ENCODE measurements at regions not wholly inside any gene's neighbourhood (a gene's known extent, or its start where the extent isn't known, plus 50 kb on each side); places are given as distances from the start of the nearest gene placed in this dataset.

DNA sequence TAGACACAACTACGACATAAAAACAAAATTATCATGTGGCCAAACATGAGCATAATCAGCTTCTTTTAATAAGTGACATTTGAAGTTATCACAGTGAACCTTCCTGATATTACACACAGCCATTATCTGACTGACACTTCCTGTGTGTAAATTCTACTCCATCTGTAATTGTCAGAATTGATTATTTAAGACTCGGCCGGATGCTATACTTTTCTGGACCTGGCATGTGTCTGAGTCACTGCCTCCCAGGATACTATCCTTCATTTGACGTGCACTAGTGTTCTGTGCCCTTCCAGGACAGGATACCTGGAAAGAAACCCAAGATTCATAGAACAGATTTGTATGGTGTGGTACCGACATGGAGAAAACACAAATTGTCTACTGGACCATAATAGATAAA is 242.0 kb downstream of the HS3ST3A1 start:
- Histone ChIP-seq H3K27me3 (ENCODE audit: insufficient read depth, low read depth) (no peaks in the 10 kb centered on the region), H3K4me2 (no peak overlapping the region), H3K36me3 (ENCODE audit: insufficient read depth) (no peaks in the 10 kb centered on the region), H3K27ac (no peak overlapping the region), H3K4me3 (IDR thresholded peaks at IDR 0.05; ENCODE audit: insufficient read depth, low read depth, low read length) (no peak overlapping the region), H4K20me1 (ENCODE audit: insufficient read depth) (no peaks in the 10 kb centered on the region), H3K4me1 (ENCODE audit: low read depth, poor library complexity, severe bottlenecking) (no peaks in the 10 kb centered on the region), H3K9ac (no peak overlapping the region), H3K79me2 (ENCODE audit: insufficient read depth, low read depth) (no peaks in the 10 kb centered on the region), H2AFZ (ENCODE audit: low read depth) (no peak overlapping the region)
- TF ChIP-seq, protein P1, sequence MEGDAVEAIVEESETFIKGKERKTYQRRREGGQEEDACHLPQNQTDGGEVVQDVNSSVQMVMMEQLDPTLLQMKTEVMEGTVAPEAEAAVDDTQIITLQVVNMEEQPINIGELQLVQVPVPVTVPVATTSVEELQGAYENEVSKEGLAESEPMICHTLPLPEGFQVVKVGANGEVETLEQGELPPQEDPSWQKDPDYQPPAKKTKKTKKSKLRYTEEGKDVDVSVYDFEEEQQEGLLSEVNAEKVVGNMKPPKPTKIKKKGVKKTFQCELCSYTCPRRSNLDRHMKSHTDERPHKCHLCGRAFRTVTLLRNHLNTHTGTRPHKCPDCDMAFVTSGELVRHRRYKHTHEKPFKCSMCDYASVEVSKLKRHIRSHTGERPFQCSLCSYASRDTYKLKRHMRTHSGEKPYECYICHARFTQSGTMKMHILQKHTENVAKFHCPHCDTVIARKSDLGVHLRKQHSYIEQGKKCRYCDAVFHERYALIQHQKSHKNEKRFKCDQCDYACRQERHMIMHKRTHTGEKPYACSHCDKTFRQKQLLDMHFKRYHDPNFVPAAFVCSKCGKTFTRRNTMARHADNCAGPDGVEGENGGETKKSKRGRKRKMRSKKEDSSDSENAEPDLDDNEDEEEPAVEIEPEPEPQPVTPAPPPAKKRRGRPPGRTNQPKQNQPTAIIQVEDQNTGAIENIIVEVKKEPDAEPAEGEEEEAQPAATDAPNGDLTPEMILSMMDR (conservative IDR thresholded peaks at IDR 0.05; ENCODE audit: low read depth, low read length): no peak

DNA sequence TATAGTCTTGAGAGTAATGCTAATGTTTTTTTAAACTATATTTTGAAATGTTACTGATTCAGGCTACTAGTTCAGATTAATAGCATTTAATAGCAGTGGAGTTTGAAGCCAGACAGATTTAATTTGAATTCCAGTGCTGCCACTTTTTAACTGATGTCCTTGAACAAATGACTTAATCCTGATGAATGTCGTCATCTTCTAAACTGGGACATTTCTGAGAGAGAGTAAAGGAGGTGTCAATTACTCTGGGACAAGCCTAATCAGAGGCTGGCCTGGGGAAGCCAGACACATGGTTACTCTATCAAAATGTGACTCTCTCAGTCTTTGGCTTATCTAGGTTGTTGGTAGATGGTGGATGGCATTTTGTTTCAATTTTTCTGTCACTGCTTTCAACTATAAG is 246.7 kb downstream of the HS3ST3A1 start:
- Histone ChIP-seq H4K20me1 (ENCODE audit: insufficient read depth) (no peaks in the 10 kb centered on the region), H3K4me3 (IDR thresholded peaks at IDR 0.05; ENCODE audit: insufficient read depth, low read depth, low read length) (no peak overlapping the region), H3K4me2 (no peak overlapping the region), H3K36me3 (ENCODE audit: insufficient read depth) (no peaks in the 10 kb centered on the region), H3K9ac (no peak overlapping the region), H3K79me2 (ENCODE audit: insufficient read depth, low read depth) (no peaks in the 10 kb centered on the region), H3K27me3 (ENCODE audit: insufficient read depth, low read depth) (no peaks in the 10 kb centered on the region), H3K27ac (no peak overlapping the region), H3K4me1 (ENCODE audit: low read depth, poor library complexity, severe bottlenecking) (no peaks in the 10 kb centered on the region), H2AFZ (ENCODE audit: low read depth) (no peak overlapping the region)
- TF ChIP-seq, protein P1 (conservative IDR thresholded peaks at IDR 0.05; ENCODE audit: low read depth, low read length): no peak

DNA sequence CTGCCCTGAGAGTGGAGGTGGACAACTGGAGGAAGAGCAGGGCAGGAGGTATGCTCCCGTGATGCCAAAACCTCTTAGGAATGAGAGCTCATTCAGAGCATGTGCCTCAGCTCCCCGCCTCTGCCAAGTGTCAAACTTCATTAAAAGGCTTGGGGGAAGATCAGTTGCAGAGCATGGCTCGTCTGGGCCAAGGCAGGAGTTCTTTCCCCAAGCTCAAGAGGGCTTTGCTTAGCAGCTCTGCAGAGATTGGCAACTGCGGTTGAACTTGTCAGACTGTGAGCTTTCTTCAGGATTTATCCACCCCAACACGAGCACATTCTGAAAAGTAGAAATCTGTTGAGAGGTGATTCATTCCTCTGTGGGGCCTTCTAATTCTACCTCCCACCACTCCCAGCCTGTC is 248.1 kb downstream of the HS3ST3A1 start:
- H3K79me2 ChIP-seq (ENCODE audit: insufficient read depth, low read depth): no peaks in the 10 kb centered on the region
- TF ChIP-seq, protein P1 (conservative IDR thresholded peaks at IDR 0.05; ENCODE audit: low read depth, low read length): no peak
- no peaks in the 10 kb centered on the region for H3K27me3 ChIP-seq (ENCODE audit: insufficient read depth, low read depth)
- no peak overlapping the region for H2AFZ ChIP-seq (ENCODE audit: low read depth)
- H3K9ac ChIP-seq: no peak overlapping the region
- H3K4me2 ChIP-seq: no peak overlapping the region
- H3K36me3 ChIP-seq (ENCODE audit: insufficient read depth): no peaks in the 10 kb centered on the region
- H3K4me1 ChIP-seq (ENCODE audit: low read depth, poor library complexity, severe bottlenecking): no peaks in the 10 kb centered on the region
- H3K27ac ChIP-seq: no peak overlapping the region
- H3K4me3 ChIP-seq (IDR thresholded peaks at IDR 0.05; ENCODE audit: insufficient read depth, low read depth, low read length): no peak overlapping the region
- H4K20me1 ChIP-seq (ENCODE audit: insufficient read depth): no peaks in the 10 kb centered on the region

DNA sequence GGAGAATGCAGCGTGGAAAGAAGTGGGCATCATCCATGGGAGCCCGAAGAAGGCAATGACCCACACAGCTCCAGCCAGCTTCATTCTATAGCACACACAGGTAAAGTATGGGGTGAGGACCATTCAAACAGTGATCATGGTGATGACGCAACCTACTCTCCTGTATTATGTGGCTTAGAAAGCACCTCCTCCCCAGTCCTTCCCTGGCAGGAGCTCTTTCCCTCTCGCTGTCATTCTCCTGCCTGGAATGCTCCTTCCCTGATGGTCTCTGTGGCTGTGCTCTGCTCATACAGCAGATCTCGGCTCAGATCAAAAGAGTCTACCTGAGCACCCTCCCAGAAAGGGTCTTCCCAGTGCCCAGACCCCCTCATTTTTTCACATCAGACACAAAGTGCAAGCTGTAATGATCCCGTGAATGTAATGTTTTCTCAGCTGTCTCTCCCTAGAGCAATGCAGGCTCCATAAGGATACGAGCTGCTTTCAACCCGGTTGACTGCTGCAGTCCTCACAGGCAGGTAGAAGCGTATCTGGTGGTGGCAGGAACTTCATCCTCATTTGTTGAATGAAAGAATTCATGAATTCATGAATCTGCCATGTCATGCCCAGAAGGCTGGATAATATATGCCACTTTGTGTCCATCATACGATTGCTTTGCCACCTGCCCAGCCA is 248.8 kb downstream of the HS3ST3A1 start:
- Histone ChIP-seq H3K27ac (no peak overlapping the region), H3K4me1 (ENCODE audit: low read depth, poor library complexity, severe bottlenecking) (no peaks in the 10 kb centered on the region), H3K79me2 (ENCODE audit: insufficient read depth, low read depth) (no peaks in the 10 kb centered on the region), H2AFZ (ENCODE audit: low read depth) (no peak overlapping the region), H3K4me3 (IDR thresholded peaks at IDR 0.05; ENCODE audit: insufficient read depth, low read depth, low read length) (no peak overlapping the region), H3K27me3 (ENCODE audit: insufficient read depth, low read depth) (no peaks in the 10 kb centered on the region), H3K4me2 (no peak overlapping the region), H4K20me1 (ENCODE audit: insufficient read depth) (no peaks in the 10 kb centered on the region), H3K9ac (no peak overlapping the region), H3K36me3 (ENCODE audit: insufficient read depth) (no peaks in the 10 kb centered on the region)
- TF ChIP-seq, protein P1 (conservative IDR thresholded peaks at IDR 0.05; ENCODE audit: low read depth, low read length): no peak
